PFSK-1 (cell line): ENCODE measurements at regions not wholly inside any gene's neighbourhood (a gene's known extent, or its start where the extent isn't known, plus 50 kb on each side); places are given as distances from the start of the nearest gene placed in this dataset.

Experiments used
- POLR2AphosphoS5 ChIP-seq: IDR thresholded peaks from 2 replicates; pipeline ENCODE4 v1.6.1; 2012; ENCODE audit warnings: low read depth, mild to moderate bottlenecking, control low read depth, low read length, moderate library complexity
- SIN3A ChIP-seq: IDR thresholded peaks from 2 replicates; pipeline ENCODE4 v1.6.1; 2012; ENCODE audit warnings: mild to moderate bottlenecking, low read length, moderate library complexity, borderline replicate concordance; ENCODE audit not compliant: insufficient read depth

- TF ChIP-seq POLR2AphosphoS5 (no peak), SIN3A (no peak)
These were observed 960.3 kb upstream of the SLC39A10 start for GRCh38 chr2:194696690-194697089.
